ENCODE measurements at regions not wholly inside any gene's neighbourhood (a gene's known extent, or its start where the extent isn't known, plus 50 kb on each side); places are given as distances from the start of the nearest gene placed in this dataset.
"Not testable (repeated sequence)": the region's sequence is repeated elsewhere in the genome, so short reads cannot be mapped to it uniquely, and the experiment has no call there.

- no peak for DNase-seq
Measured at GRCh38 chr12:105855361-105856047, 283.2 kb downstream of the NUAK1 start.

- no peak for DNase-seq
Measured at GRCh38 chr12:105856048-105856405, 282.7 kb downstream of the NUAK1 start.

GRCh38 chr12:105858981-105859710 is 279.6 kb downstream of the NUAK1 start:
- no peak for DNase-seq

GRCh38 chr12:105860561-105861207 is 278.1 kb downstream of the NUAK1 start:
- DNase-seq: peak; percentile 99

GRCh38 chr12:105861227-105861626 is 277.5 kb downstream of the NUAK1 start:
- peak; percentile 84 for DNase-seq

GRCh38 chr12:105862163-105862821 is 276.5 kb downstream of the NUAK1 start:
- DNase-seq: no peak

- no peak for DNase-seq
Measured at GRCh38 chr12:105864316-105864715, 274.4 kb downstream of the NUAK1 start.

- no peak for DNase-seq
Measured at GRCh38 chr12:105864901-105865300, 273.9 kb downstream of the NUAK1 start.

- DNase-seq: no peak
Measured at GRCh38 chr12:105865886-105866285, 272.9 kb downstream of the NUAK1 start.

GRCh38 chr12:105874121-105874520 is 264.6 kb downstream of the NUAK1 start:
- no peak for DNase-seq

- DNase-seq: no peak
Measured at GRCh38 chr12:105876396-105876927, 262.3 kb downstream of the NUAK1 start.

GRCh38 chr12:105878964-105879363 is 259.8 kb downstream of the NUAK1 start:
- no peak for DNase-seq

- no peak for DNase-seq
Measured at GRCh38 chr12:105880824-105881388, 257.8 kb downstream of the NUAK1 start.

GRCh38 chr12:105882404-105882803 is 256.4 kb downstream of the NUAK1 start:
- DNase-seq: no peak

GRCh38 chr12:105887131-105887530 is 251.6 kb downstream of the NUAK1 start:
- no peak for DNase-seq

GRCh38 chr12:105888696-105889095 is 250.1 kb downstream of the NUAK1 start:
- DNase-seq: no peak

GRCh38 chr12:105892362-105892910 is 246.3 kb downstream of the NUAK1 start:
- no peak for DNase-seq

GRCh38 chr12:105895197-105895832 is 243.4 kb downstream of the NUAK1 start:
- not testable (repeated sequence) for DNase-seq

- DNase-seq: no peak
Measured at GRCh38 chr12:105897311-105897725, 241.4 kb downstream of the NUAK1 start.

GRCh38 chr12:105898271-105898670 is 240.5 kb downstream of the NUAK1 start:
- not testable (repeated sequence) for DNase-seq

GRCh38 chr12:105899589-105899988 is 239.2 kb downstream of the NUAK1 start:
- DNase-seq: no peak

- DNase-seq: no peak
Measured at GRCh38 chr12:105906561-105906960, 232.2 kb downstream of the NUAK1 start.
